ENCODE measurements at regions not wholly inside any gene's neighbourhood (a gene's known extent, or its start where the extent isn't known, plus 50 kb on each side); places are given as distances from the start of the nearest gene placed in this dataset.

GRCh38 chr14:97005934-97006333, 208.8 kb downstream of the VRK1 start:
- no peak for DNase-seq
- H3K4me1 ChIP-seq (ENCODE audit: control insufficient read depth in 2 of 3, insufficient read depth in 2 of 3, low read depth in 1 of 3, low read length in 3 of 3) = no peaks in the 10 kb centered on the region
- intact Hi-C loops (cut with DNase I) = no loop called here
- H3K9me3 ChIP-seq (ENCODE audit: control insufficient read depth in 2 of 3, insufficient read depth in 1 of 3, low read length in 3 of 3) = no peaks in the 10 kb centered on the region
- no peak for TF ChIP-seq CTCF (IDR thresholded peaks at IDR 0.05; ENCODE audit: borderline replicate concordance, extremely low read depth, insufficient read depth)
- no peaks in the 10 kb centered on the region for H3K36me3 ChIP-seq (ENCODE audit: control insufficient read depth in 2 of 3, insufficient read depth in 3 of 3, low read length in 3 of 3)
- no peaks in the 10 kb centered on the region for H3K27me3 ChIP-seq (ENCODE audit: control insufficient read depth, insufficient read depth, low read length)
- no peak overlapping the region for H3K4me3 ChIP-seq (ENCODE audit: low read length in 3 of 3)
- H3K27ac ChIP-seq (ENCODE audit: low read depth in 2 of 2, low read length in 2 of 2) = no peak overlapping the region
- no peak for FAIRE-seq
- no peak overlapping the region for H3K9ac ChIP-seq (ENCODE audit: low read length in 3 of 3)

- DNase-seq = no peak
Observed at GRCh38 chr14:97010491-97011160, 213.4 kb downstream of the VRK1 start.

DNA sequence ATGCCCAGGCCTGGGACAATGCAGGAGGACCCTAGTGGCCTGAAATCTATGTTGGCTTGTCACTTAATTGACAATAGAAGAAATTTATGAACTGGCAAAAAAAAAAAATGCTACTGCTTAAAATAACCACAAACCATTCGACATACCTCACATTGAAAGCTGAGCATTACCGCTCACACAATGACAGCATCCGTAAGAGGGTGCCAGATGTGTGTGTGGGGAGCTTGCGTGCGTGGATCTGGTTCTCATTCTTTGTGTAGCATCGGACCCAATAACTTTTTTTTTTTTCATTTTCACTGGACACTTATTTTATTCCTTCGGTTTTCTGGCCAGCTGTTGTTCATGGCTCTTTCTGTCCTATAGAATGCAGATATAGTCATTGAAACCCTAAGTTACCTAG, 216.7 kb downstream of the VRK1 start:
- no peak for FAIRE-seq

More at GRCh38 chr14:97010491-97011160, 213.4 kb downstream of the VRK1 start:
- Histone ChIP-seq H3K4me1 (ENCODE audit: control insufficient read depth in 2 of 3, insufficient read depth in 2 of 3, low read depth in 1 of 3, low read length in 3 of 3) (no peaks in the 10 kb centered on the region), H3K4me3 (ENCODE audit: low read length in 3 of 3) (no peak overlapping the region), H3K9me3 (ENCODE audit: control insufficient read depth in 2 of 3, insufficient read depth in 1 of 3, low read length in 3 of 3) (no peaks in the 10 kb centered on the region), H3K9ac (ENCODE audit: low read length in 3 of 3) (no peak overlapping the region), H3K27ac (ENCODE audit: low read depth in 2 of 2, low read length in 2 of 2) (no peak overlapping the region), H3K36me3 (ENCODE audit: control insufficient read depth in 2 of 3, insufficient read depth in 3 of 3, low read length in 3 of 3) (no peaks in the 10 kb centered on the region), H3K27me3 (ENCODE audit: control insufficient read depth, insufficient read depth, low read length) (no peaks in the 10 kb centered on the region)
- TF ChIP-seq CTCF (IDR thresholded peaks at IDR 0.05; ENCODE audit: borderline replicate concordance, extremely low read depth, insufficient read depth) = no peak
- FAIRE-seq = no peak
- intact Hi-C loops (cut with DNase I) = no loop called here

More for the DNA sequence above, 216.7 kb downstream of the VRK1 start:
- H3K27ac ChIP-seq (ENCODE audit: low read depth in 2 of 2, low read length in 2 of 2) = no peak overlapping the region
- no peaks in the 10 kb centered on the region for H3K4me1 ChIP-seq (ENCODE audit: control insufficient read depth in 2 of 3, insufficient read depth in 2 of 3, low read depth in 1 of 3, low read length in 3 of 3)
- H3K9me3 ChIP-seq (ENCODE audit: control insufficient read depth in 2 of 3, insufficient read depth in 1 of 3, low read length in 3 of 3) = peaks cover 0 to 10% (median 0%) of the 10 kb centered on the region in 3 donors
- TF ChIP-seq CTCF (IDR thresholded peaks at IDR 0.05; ENCODE audit: borderline replicate concordance, extremely low read depth, insufficient read depth) = no peak
- no peaks in the 10 kb centered on the region for H3K36me3 ChIP-seq (ENCODE audit: control insufficient read depth in 2 of 3, insufficient read depth in 3 of 3, low read length in 3 of 3)
- no peak overlapping the region for H3K4me3 ChIP-seq (ENCODE audit: low read length in 3 of 3)
- no peak for DNase-seq
- intact Hi-C loops (cut with DNase I) = no loop called here
- H3K9ac ChIP-seq (ENCODE audit: low read length in 3 of 3) = no peak overlapping the region
- H3K27me3 ChIP-seq (ENCODE audit: control insufficient read depth, insufficient read depth, low read length) = no peaks in the 10 kb centered on the region

Measured in kidney (tissue), 13 donors.